H9 (cell line): ENCODE measurements at regions not wholly inside any gene's neighbourhood (a gene's known extent, or its start where the extent isn't known, plus 50 kb on each side); places are given as distances from the start of the nearest gene placed in this dataset.

ENCODE experiments used
- DNase-seq: peaks from one replicate; pipeline ENCODE4 v3.0.0-alpha.2; 2017
- H2AFZ ChIP-seq: one replicate; pipeline ENCODE4 v1.6.1; 2013; ENCODE audit warnings: mild to moderate bottlenecking, low read length, control low read depth, moderate library complexity
- H2AK5ac ChIP-seq: 2 replicates; pipeline ENCODE4 v1.6.1; 2013; ENCODE audit warnings: low read length, control low read depth, mixed read lengths; ENCODE audit not compliant: insufficient read length
- H2BK120ac ChIP-seq: one replicate; pipeline ENCODE4 v1.6.1; 2013; ENCODE audit warnings: low read depth, mild to moderate bottlenecking, low read length, control low read depth, inconsistent platforms; ENCODE audit not compliant: poor library complexity, severe bottlenecking
- H2BK12ac ChIP-seq: 2 replicates; pipeline ENCODE4 v1.6.1; 2013; ENCODE audit warnings: low read length, control low read depth, mixed read lengths, low read depth; ENCODE audit not compliant: insufficient read length
- H2BK15ac ChIP-seq: 2 replicates; pipeline ENCODE4 v1.6.1; 2013; ENCODE audit warnings: low read depth, low read length, control low read depth
- H2BK20ac ChIP-seq: one replicate; pipeline ENCODE4 v1.6.1; 2013; ENCODE audit warnings: low read depth, mild to moderate bottlenecking, low read length, control low read depth, inconsistent platforms; ENCODE audit not compliant: poor library complexity, severe bottlenecking
- H2BK5ac ChIP-seq: 2 replicates; pipeline ENCODE4 v1.6.1; 2013; ENCODE audit warnings: low read length, control low read depth, mixed read lengths; ENCODE audit not compliant: insufficient read length
- H3K14ac ChIP-seq: 2 replicates; pipeline ENCODE4 v1.6.1; 2013; ENCODE audit warnings: low read length, control low read depth; ENCODE audit not compliant: insufficient read depth
- H3K18ac ChIP-seq: 2 replicates; pipeline ENCODE4 v1.6.1; 2013; ENCODE audit warnings: low read depth, mild to moderate bottlenecking, mixed read lengths, low read length, control low read depth; ENCODE audit not compliant: insufficient read length
- H3K23ac ChIP-seq: 2 replicates; pipeline ENCODE4 v1.6.1; 2013; ENCODE audit warnings: low read length, control low read depth, mixed read lengths, low read depth; ENCODE audit not compliant: insufficient read length
- H3K23me2 ChIP-seq: 2 replicates; pipeline ENCODE4 v1.6.1; 2013; ENCODE audit warnings: low read depth, mild to moderate bottlenecking, mixed read lengths, low read length, control low read depth; ENCODE audit not compliant: insufficient read length, poor library complexity, severe bottlenecking
- H3K27ac ChIP-seq: 2 replicates; pipeline ENCODE4 v1.5.1; 2013; ENCODE audit warnings: low read length, control low read depth, mixed read lengths, low read depth; ENCODE audit not compliant: insufficient read length
- H3K27me3 ChIP-seq: 2 replicates; pipeline ENCODE4 v1.6.1; 2013; ENCODE audit warnings: low read length, control low read depth, inconsistent platforms; ENCODE audit not compliant: insufficient read depth
- H3K4ac ChIP-seq: 2 replicates; pipeline ENCODE4 v1.6.1; 2013; ENCODE audit warnings: low read depth, mild to moderate bottlenecking, control low read depth, inconsistent platforms, low read length, moderate library complexity
- H3K4me1 ChIP-seq: 2 replicates; pipeline ENCODE4 v1.6.1; 2013; ENCODE audit warnings: low read length, control low read depth, inconsistent platforms; ENCODE audit not compliant: insufficient read depth
- H3K4me2 ChIP-seq: 2 replicates; pipeline ENCODE4 v1.6.1; 2013; ENCODE audit warnings: low read length, control low read depth, mixed read lengths; ENCODE audit not compliant: insufficient read length, insufficient read depth
- H3K56ac ChIP-seq: 2 replicates; pipeline ENCODE4 v1.6.1; 2013; ENCODE audit warnings: low read depth, mild to moderate bottlenecking, mixed read lengths, low read length, control low read depth; ENCODE audit not compliant: insufficient read length
- H3K79me1 ChIP-seq: 2 replicates; pipeline ENCODE4 v1.6.1; 2013; ENCODE audit warnings: low read depth, mild to moderate bottlenecking, moderate library complexity, low read length, control low read depth, inconsistent platforms; ENCODE audit not compliant: insufficient read depth, poor library complexity, severe bottlenecking
- H3K79me2 ChIP-seq: 2 replicates; pipeline ENCODE4 v1.6.1; 2013; ENCODE audit warnings: low read length, control low read depth, inconsistent platforms; ENCODE audit not compliant: insufficient read depth
- H3K9ac ChIP-seq: 2 replicates; pipeline ENCODE4 v1.6.1; 2013; ENCODE audit warnings: low read length, control low read depth, mixed read lengths; ENCODE audit not compliant: insufficient read length; ENCODE audit errors: extremely low read depth
- H3K9me3 ChIP-seq: one replicate; pipeline ENCODE4 v1.6.1; 2013; ENCODE audit warnings: low read depth, low read length, inconsistent platforms; ENCODE audit not compliant: control insufficient read depth
- H3T11ph ChIP-seq: one replicate; pipeline ENCODE4 v1.6.1; 2013; ENCODE audit warnings: mild to moderate bottlenecking, low read length, control low read depth, inconsistent platforms
- H4K20me1 ChIP-seq: one replicate; pipeline ENCODE4 v1.6.1; 2013; ENCODE audit not compliant: control insufficient read depth, insufficient read length, insufficient read depth
- H4K5ac ChIP-seq: 2 replicates; pipeline ENCODE4 v1.6.1; 2013; ENCODE audit warnings: low read depth, mild to moderate bottlenecking, mixed read lengths, low read length, control low read depth; ENCODE audit not compliant: insufficient read length
- H4K8ac ChIP-seq: replicated peaks from 2 replicates; pipeline ENCODE4 v1.6.1; 2013; ENCODE audit warnings: low read length, control low read depth, mixed read lengths, low read depth; ENCODE audit not compliant: insufficient read length
- H4K91ac ChIP-seq: 2 replicates; pipeline ENCODE4 v1.6.1; 2013; ENCODE audit warnings: low read depth, mild to moderate bottlenecking, moderate library complexity, mixed read lengths, low read length, control low read depth; ENCODE audit not compliant: insufficient read length
- H3K27ac Mint-ChIP-seq, 3 experiments: 2 replicates in 2 of 3; 3 replicates in 1 of 3; pipeline ENCODE4 v1.8.0; 2020 to 2021; ENCODE audit warnings: mixed read lengths in 3 of 3, mild to moderate bottlenecking in 1 of 3, moderate library complexity in 1 of 3
- H3K27me3 Mint-ChIP-seq: 2 replicates; pipeline ENCODE4 v1.8.0; 2021; ENCODE audit warnings: low read depth, mild to moderate bottlenecking, moderate library complexity, mixed read lengths
- H3K36me3 Mint-ChIP-seq, 3 experiments: 2 replicates in 2 of 3; 3 replicates in 1 of 3; pipeline ENCODE4 v1.8.0; 2020 to 2021; ENCODE audit warnings: low read depth in 3 of 3, mixed read lengths in 3 of 3; ENCODE audit not compliant: insufficient read depth in 1 of 3
- H3K4me1 Mint-ChIP-seq, 2 experiments: 2 replicates each; pipeline ENCODE4 v1.8.0; 2020; ENCODE audit warnings: mixed read lengths in 2 of 2
- H3K4me3 Mint-ChIP-seq, 2 experiments: 2 replicates in 1 of 2; 3 replicates in 1 of 2; pipeline ENCODE4 v1.8.0; 2020 to 2021; ENCODE audit warnings: mild to moderate bottlenecking in 2 of 2, mixed read lengths in 2 of 2, moderate library complexity in 1 of 2
- H3K9me3 Mint-ChIP-seq, 2 experiments: 2 replicates in 1 of 2; 3 replicates in 1 of 2; pipeline ENCODE4 v1.8.0; 2020; ENCODE audit warnings: mild to moderate bottlenecking in 2 of 2, mixed read lengths in 2 of 2, moderate library complexity in 1 of 2
- CTCF ChIP-seq: fragments of 200-600 bp; sonication (generic); conservative IDR thresholded peaks from 3 replicates; pipeline ENCODE4 v1.8.0; 2021; ENCODE audit warnings: antibody characterized with exemption, mild to moderate bottlenecking
- WGBS: extraction: QIAGEN DNeasy Blood & Tissue Kit; methylation state at CpG from one replicate; pipeline ENCODE4 v1.1.7; 2013; ENCODE audit warnings: missing lambda C conversion rate, low lambda C conversion rate, mixed read lengths; ENCODE audit not compliant: insufficient read length; ENCODE audit errors: extremely low coverage; 5-methylcytosine and 5-hydroxymethylcytosine counted together

DNA sequence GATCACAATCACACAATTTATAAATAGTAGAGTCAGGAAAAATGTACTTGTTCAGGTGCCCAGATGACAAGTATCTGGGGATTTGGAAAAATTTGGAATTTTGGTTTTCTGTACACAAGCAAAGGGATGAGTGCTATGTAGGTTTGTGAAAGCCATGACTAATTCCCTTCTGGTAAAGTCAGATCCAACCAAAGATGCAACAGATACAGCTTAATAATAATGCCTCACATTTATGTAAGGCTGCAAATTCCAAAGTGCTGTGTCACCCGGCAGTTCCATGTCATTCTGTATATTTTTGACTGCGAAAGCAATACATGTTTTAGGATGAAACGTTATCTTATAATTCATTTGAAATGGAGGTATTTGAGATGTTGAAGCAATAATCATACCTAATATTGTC is 102.7 kb upstream of the AGBL1 start:
- H2BK120ac ChIP-seq = no peak overlapping the region
- no peaks in the 10 kb centered on the region for H3K4me1 ChIP-seq
- no peak overlapping the region for H2BK20ac ChIP-seq
- Mint-ChIP-seq H3K27ac (no peak overlapping the region), H3K36me3 (peaks cover 0 to 4% (median 3%) of the 10 kb centered on the region in 3 experiments; a peak in 3 of 7 replicates), H3K4me1 (peaks cover 5 to 7% of the 10 kb centered on the region in 2 experiments), H3K27me3 (peaks cover 2% of the 10 kb centered on the region; the same call in 1 of the 2 replicates), H3K9me3 (peaks cover 9 to 11% of the 10 kb centered on the region in 2 experiments; a peak in 2 of 5 replicates), H3K4me3 (no peak overlapping the region)
- WGBS = no CpG with 5 or more reads among the region's 3 CpGs
- no peak overlapping the region for H2BK5ac ChIP-seq
- no peak overlapping the region for H3K18ac ChIP-seq
- no peaks in the 10 kb centered on the region for H3K79me1 ChIP-seq
- no peaks in the 10 kb centered on the region for H4K20me1 ChIP-seq
- no peak overlapping the region for H2BK15ac ChIP-seq
- H2BK12ac ChIP-seq = no peak overlapping the region
- H4K8ac ChIP-seq = no peak overlapping the region
- no peaks in the 10 kb centered on the region; the same call in 1 of the 2 replicates for H3K27me3 ChIP-seq
- H3K9me3 ChIP-seq = no peaks in the 10 kb centered on the region
- H2AK5ac ChIP-seq = no peak overlapping the region
- no peak overlapping the region for H4K5ac ChIP-seq
- H3K23me2 ChIP-seq = no peaks in the 10 kb centered on the region
- no peak overlapping the region for H3K23ac ChIP-seq
- H2AFZ ChIP-seq = no peak overlapping the region
- no peak overlapping the region for H3K14ac ChIP-seq
- no peak overlapping the region for H3K56ac ChIP-seq
- TF ChIP-seq CTCF = no peak
- no peak overlapping the region for H3K27ac ChIP-seq
- H3T11ph ChIP-seq = no peak overlapping the region
- H3K79me2 ChIP-seq = no peaks in the 10 kb centered on the region
- no peak overlapping the region for H3K9ac ChIP-seq
- no peak overlapping the region for H3K4me2 ChIP-seq
- no peak for DNase-seq
- no peak overlapping the region for H4K91ac ChIP-seq
- no peak overlapping the region for H3K4ac ChIP-seq
